Muscle layer of colon (tissue), 2 donors: ENCODE measurements at regions not wholly inside any gene's neighbourhood (a gene's known extent, or its start where the extent isn't known, plus 50 kb on each side); places are given as distances from the start of the nearest gene placed in this dataset.
"Not testable (repeated sequence)": the region's sequence is repeated elsewhere in the genome, so short reads cannot be mapped to it uniquely, and the experiment has no call there.

Experiments used
- H3K27ac ChIP-seq: one replicate; pipeline ENCODE4 v1.7.0; 2013; ENCODE audit warnings: low read depth, mild to moderate bottlenecking, low read length, moderate library complexity
- H3K27me3 ChIP-seq, 2 donors: one replicate each; pipeline ENCODE4 v1.7.0; 2013; ENCODE audit warnings: low read length in 2 of 2, mild to moderate bottlenecking in 2 of 2; ENCODE audit not compliant: insufficient read depth in 2 of 2, control insufficient read depth in 1 of 2
- H3K36me3 ChIP-seq: one replicate; pipeline ENCODE4 v1.7.0; 2013; ENCODE audit warnings: mild to moderate bottlenecking, low read length; ENCODE audit not compliant: insufficient read depth
- H3K4me1 ChIP-seq: one replicate; pipeline ENCODE4 v1.7.0; 2013; ENCODE audit warnings: mild to moderate bottlenecking, low read length; ENCODE audit not compliant: insufficient read depth
- H3K4me3 ChIP-seq, 2 donors: one replicate each; pipeline ENCODE4 v1.7.0; 2013; ENCODE audit warnings: low read length in 2 of 2, low read depth in 1 of 2, mild to moderate bottlenecking in 1 of 2, moderate library complexity in 1 of 2
- H3K9ac ChIP-seq: one replicate; pipeline ENCODE4 v1.7.0; 2013; ENCODE audit warnings: low read length
- H3K9me3 ChIP-seq: one replicate; pipeline ENCODE4 v1.7.0; 2013; ENCODE audit warnings: mild to moderate bottlenecking, low read length
- donor health status: abdominal sarcoma.
- donor health status: Adenocarcinoma of cecum.

- Histone ChIP-seq H3K4me1 (peaks cover 10% of the 10 kb centered on the region), H3K9ac (no peak overlapping the region), H3K36me3 (no peaks in the 10 kb centered on the region), H3K27ac (no peak overlapping the region), H3K9me3 (peaks cover 3% of the 10 kb centered on the region), H3K27me3 (no peaks in the 10 kb centered on the region), H3K4me3 (no peak overlapping the region)
These were observed 430.6 kb downstream of the BUD13 start for GRCh38 chr11:116342148-116342547.

- Histone ChIP-seq H3K9me3 (peaks cover 3% of the 10 kb centered on the region), H3K27ac (no peak overlapping the region), H3K4me1 (no peaks in the 10 kb centered on the region), H3K4me3 (no peak overlapping the region), H3K9ac (no peak overlapping the region), H3K27me3 (no peaks in the 10 kb centered on the region), H3K36me3 (no peaks in the 10 kb centered on the region)
These were observed 433.3 kb downstream of the BUD13 start for GRCh38 chr11:116339306-116340098.

DNA sequence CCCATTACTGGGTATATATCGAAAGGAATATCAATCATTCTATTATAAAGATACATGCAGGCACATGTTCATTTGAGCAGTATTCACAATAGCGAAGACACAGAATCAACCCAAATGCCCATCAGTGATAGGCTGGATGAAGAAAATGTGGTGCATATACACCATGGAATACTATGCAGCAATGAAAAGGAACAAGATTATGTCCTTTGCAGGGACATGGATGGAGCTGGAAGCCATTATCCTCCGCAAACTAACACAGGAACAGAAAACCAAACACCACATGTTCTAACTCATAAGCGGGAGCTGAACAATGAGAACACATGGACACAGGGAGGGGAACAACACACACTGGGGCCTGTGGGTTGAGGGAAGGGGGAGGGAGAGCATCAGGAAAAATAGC is 434.3 kb downstream of the BUD13 start:
- not testable (repeated sequence) for H3K27me3 ChIP-seq, H3K4me3 ChIP-seq, H3K9ac ChIP-seq, H3K36me3 ChIP-seq, H3K4me1 ChIP-seq, H3K9me3 ChIP-seq, H3K27ac ChIP-seq

DNA sequence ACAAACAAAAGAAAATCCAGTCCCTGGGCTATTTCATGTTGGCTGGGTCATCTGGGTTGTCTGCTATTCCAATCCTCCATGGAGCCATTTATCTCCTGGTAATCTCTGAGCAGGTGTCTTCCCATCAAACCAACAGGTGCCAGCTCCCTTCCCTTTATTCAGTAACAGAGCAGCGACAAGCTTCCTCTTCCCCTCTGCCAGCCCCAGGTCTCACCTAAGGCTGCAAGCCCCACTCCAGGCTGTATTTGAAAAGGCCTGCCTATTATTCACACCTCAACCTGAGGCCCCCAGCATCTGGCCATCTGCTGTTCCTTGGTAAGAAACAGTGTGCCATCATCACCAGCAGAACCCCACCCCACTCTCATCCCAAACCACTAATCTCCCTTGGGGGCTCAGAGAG is 436.2 kb downstream of the BUD13 start:
- no peak overlapping the region for H3K4me3 ChIP-seq
- H3K9me3 ChIP-seq, result no peaks in the 10 kb centered on the region
- H3K4me1 ChIP-seq, result no peaks in the 10 kb centered on the region
- no peak overlapping the region for H3K27ac ChIP-seq
- H3K27me3 ChIP-seq, result no peaks in the 10 kb centered on the region
- H3K36me3 ChIP-seq, result no peaks in the 10 kb centered on the region
- H3K9ac ChIP-seq, result no peak overlapping the region

DNA sequence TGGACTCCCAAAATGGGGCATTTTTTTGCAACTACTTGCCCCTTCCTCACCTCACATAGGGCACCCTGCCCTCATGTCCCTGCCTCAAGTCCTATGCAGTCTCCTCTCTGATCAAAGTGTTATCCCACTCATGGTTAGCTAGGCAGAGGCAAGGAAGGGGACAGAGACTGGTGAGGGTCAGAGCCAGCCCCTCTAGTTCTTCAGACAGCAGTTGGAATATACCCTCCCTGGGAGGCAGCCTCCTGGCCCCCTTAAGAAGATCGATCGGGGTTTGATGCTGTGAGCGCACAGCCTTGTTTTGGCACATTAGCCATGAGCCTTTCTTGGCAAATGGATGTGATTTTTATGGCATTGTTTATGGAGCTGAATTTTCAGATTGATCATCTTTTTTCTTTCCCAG is 436.9 kb downstream of the BUD13 start:
- Histone ChIP-seq H3K4me3 (no peak overlapping the region), H3K9me3 (no peaks in the 10 kb centered on the region), H3K27me3 (no peaks in the 10 kb centered on the region), H3K4me1 (no peaks in the 10 kb centered on the region), H3K36me3 (no peaks in the 10 kb centered on the region), H3K27ac (no peak overlapping the region), H3K9ac (no peak overlapping the region)

GRCh38 chr11:116335078-116335477 is 437.7 kb downstream of the BUD13 start:
- no peaks in the 10 kb centered on the region for H3K9me3 ChIP-seq
- H3K27me3 ChIP-seq, result no peaks in the 10 kb centered on the region
- no peaks in the 10 kb centered on the region for H3K36me3 ChIP-seq
- no peaks in the 10 kb centered on the region for H3K4me1 ChIP-seq
- H3K4me3 ChIP-seq, result no peak overlapping the region
- H3K27ac ChIP-seq, result no peak overlapping the region
- H3K9ac ChIP-seq, result no peak overlapping the region

- no peaks in the 10 kb centered on the region for H3K4me1 ChIP-seq
- H3K27ac ChIP-seq, result no peak overlapping the region
- no peaks in the 10 kb centered on the region for H3K27me3 ChIP-seq
- no peaks in the 10 kb centered on the region for H3K9me3 ChIP-seq
- no peak overlapping the region for H3K9ac ChIP-seq
- H3K4me3 ChIP-seq, result no peak overlapping the region
- no peaks in the 10 kb centered on the region for H3K36me3 ChIP-seq
These were observed 438.2 kb downstream of the BUD13 start for GRCh38 chr11:116334596-116334995.

GRCh38 chr11:116333001-116333535 is 439.7 kb downstream of the BUD13 start:
- no peaks in the 10 kb centered on the region for H3K9me3 ChIP-seq
- no peaks in the 10 kb centered on the region for H3K36me3 ChIP-seq
- no peaks in the 10 kb centered on the region for H3K4me1 ChIP-seq
- H3K27me3 ChIP-seq, result no peaks in the 10 kb centered on the region
- H3K27ac ChIP-seq, result no peak overlapping the region
- no peak overlapping the region for H3K4me3 ChIP-seq
- H3K9ac ChIP-seq, result no peak overlapping the region

GRCh38 chr11:116332391-116332790 is 440.4 kb downstream of the BUD13 start:
- Histone ChIP-seq H3K9me3 (no peaks in the 10 kb centered on the region), H3K4me1 (no peaks in the 10 kb centered on the region), H3K27me3 (no peaks in the 10 kb centered on the region), H3K36me3 (no peaks in the 10 kb centered on the region), H3K9ac (no peak overlapping the region), H3K27ac (no peak overlapping the region), H3K4me3 (no peak overlapping the region)

DNA sequence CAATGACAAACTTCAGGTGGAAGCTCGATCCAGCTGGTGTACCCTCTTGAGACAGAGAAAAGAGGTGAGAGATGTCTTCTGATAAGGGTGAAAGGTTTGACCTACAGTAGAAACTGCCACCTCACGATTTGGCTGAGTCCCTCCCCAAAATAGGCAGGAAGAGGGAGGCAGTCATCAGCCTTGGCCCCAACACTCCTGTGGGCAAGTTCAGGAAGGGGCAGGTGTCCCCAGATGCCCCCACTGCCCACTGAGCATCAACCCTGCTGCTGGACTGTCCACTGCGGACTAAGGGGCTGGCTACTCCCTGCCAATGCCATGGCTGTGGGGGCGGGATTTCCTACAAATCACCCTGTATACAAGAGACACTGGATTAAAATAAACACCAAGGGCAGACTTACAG is 441.4 kb downstream of the BUD13 start:
- no peak overlapping the region for H3K27ac ChIP-seq
- H3K9ac ChIP-seq, result no peak overlapping the region
- no peaks in the 10 kb centered on the region for H3K36me3 ChIP-seq
- no peaks in the 10 kb centered on the region for H3K27me3 ChIP-seq
- no peaks in the 10 kb centered on the region for H3K9me3 ChIP-seq
- no peaks in the 10 kb centered on the region for H3K4me1 ChIP-seq
- no peak overlapping the region for H3K4me3 ChIP-seq

GRCh38 chr11:116330439-116331185 is 442.2 kb downstream of the BUD13 start:
- no peak overlapping the region for H3K9ac ChIP-seq
- no peak overlapping the region for H3K4me3 ChIP-seq
- no peak overlapping the region for H3K27ac ChIP-seq
- no peaks in the 10 kb centered on the region for H3K9me3 ChIP-seq
- H3K36me3 ChIP-seq, result no peaks in the 10 kb centered on the region
- H3K4me1 ChIP-seq, result no peaks in the 10 kb centered on the region
- no peaks in the 10 kb centered on the region for H3K27me3 ChIP-seq
